ENCODE measurements at regions not wholly inside any gene's neighbourhood (a gene's known extent, or its start where the extent isn't known, plus 50 kb on each side); places are given as distances from the start of the nearest gene placed in this dataset.
A peak's percentile ranks its signal among the peaks of the same experiment; 100 is the strongest.

GRCh38 chr3:104291437-104291851, 1075.3 kb upstream of the ALCAM start:
- H3K4me3 Mint-ChIP-seq, result no peak overlapping the region
- H3K36me3 Mint-ChIP-seq (ENCODE audit: low read depth), result no peaks in the 10 kb centered on the region
- H3K27ac Mint-ChIP-seq, result peak overlapping the region; percentile 10 to 51 (median 38)
- H3K27me3 Mint-ChIP-seq (ENCODE audit: low read depth), result no peaks in the 10 kb centered on the region
- H3K9me3 Mint-ChIP-seq, result peaks cover 9% of the 10 kb centered on the region
- peaks cover 4% of the 10 kb centered on the region for H3K4me1 Mint-ChIP-seq
- TF ChIP-seq CTCF (IDR thresholded peaks at IDR 0.05; ENCODE audit: unreplicated experiment in 3 of 3), result no peak

- no peaks in the 10 kb centered on the region for H3K27me3 Mint-ChIP-seq (ENCODE audit: low read depth)
- H3K36me3 Mint-ChIP-seq (ENCODE audit: low read depth), result no peaks in the 10 kb centered on the region
- peaks cover 4% of the 10 kb centered on the region for H3K4me1 Mint-ChIP-seq
- no peak for TF ChIP-seq CTCF (IDR thresholded peaks at IDR 0.05; ENCODE audit: unreplicated experiment in 3 of 3)
- no peak overlapping the region for H3K4me3 Mint-ChIP-seq
- peaks cover 5% of the 10 kb centered on the region for H3K9me3 Mint-ChIP-seq
- peak overlapping the region; percentile 10 to 51 (median 38) for H3K27ac Mint-ChIP-seq
Measured at GRCh38 chr3:104291878-104292277, 1074.8 kb upstream of the ALCAM start.

GRCh38 chr3:104297617-104298016, 1069.1 kb upstream of the ALCAM start:
- no peaks in the 10 kb centered on the region for H3K9me3 Mint-ChIP-seq
- no peaks in the 10 kb centered on the region for H3K27me3 Mint-ChIP-seq (ENCODE audit: low read depth)
- H3K4me1 Mint-ChIP-seq, result no peaks in the 10 kb centered on the region
- H3K36me3 Mint-ChIP-seq (ENCODE audit: low read depth), result no peaks in the 10 kb centered on the region
- TF ChIP-seq CTCF (IDR thresholded peaks at IDR 0.05; ENCODE audit: unreplicated experiment in 3 of 3), result no peak
- H3K4me3 Mint-ChIP-seq, result no peak overlapping the region
- H3K27ac Mint-ChIP-seq, result peak overlapping the region in 1 of 3 experiments; percentile 51

- no peaks in the 10 kb centered on the region for H3K4me1 Mint-ChIP-seq
- no peak overlapping the region for H3K4me3 Mint-ChIP-seq
- no peak overlapping the region for H3K27ac Mint-ChIP-seq
- TF ChIP-seq CTCF (IDR thresholded peaks at IDR 0.05; ENCODE audit: unreplicated experiment in 3 of 3), result no peak
- no peaks in the 10 kb centered on the region for H3K36me3 Mint-ChIP-seq (ENCODE audit: low read depth)
- no peaks in the 10 kb centered on the region for H3K27me3 Mint-ChIP-seq (ENCODE audit: low read depth)
- H3K9me3 Mint-ChIP-seq, result no peaks in the 10 kb centered on the region
Measured at GRCh38 chr3:104298662-104299061, 1068.0 kb upstream of the ALCAM start.

- H3K27ac Mint-ChIP-seq, result no peak overlapping the region
- no peak overlapping the region for H3K4me3 Mint-ChIP-seq
- peaks cover 26% of the 10 kb centered on the region for H3K9me3 Mint-ChIP-seq
- H3K36me3 Mint-ChIP-seq (ENCODE audit: low read depth), result no peaks in the 10 kb centered on the region
- TF ChIP-seq CTCF (IDR thresholded peaks at IDR 0.05; ENCODE audit: unreplicated experiment in 3 of 3), result no peak
- H3K4me1 Mint-ChIP-seq, result no peaks in the 10 kb centered on the region
- no peaks in the 10 kb centered on the region for H3K27me3 Mint-ChIP-seq (ENCODE audit: low read depth)
Measured at GRCh38 chr3:104316118-104316517, 1050.6 kb upstream of the ALCAM start.

GRCh38 chr3:104323226-104323625, 1043.5 kb upstream of the ALCAM start:
- Mint-ChIP-seq H3K36me3 (ENCODE audit: low read depth) (no peaks in the 10 kb centered on the region), H3K4me1 (no peaks in the 10 kb centered on the region), H3K27me3 (ENCODE audit: low read depth) (peaks cover 4% of the 10 kb centered on the region), H3K9me3 (peaks cover 61% of the 10 kb centered on the region), H3K4me3 (no peak overlapping the region), H3K27ac (no peak overlapping the region)
- TF ChIP-seq CTCF (IDR thresholded peaks at IDR 0.05; ENCODE audit: unreplicated experiment in 3 of 3), result no peak
